ENCODE measurements at regions not wholly inside any gene's neighbourhood (a gene's known extent, or its start where the extent isn't known, plus 50 kb on each side); places are given as distances from the start of the nearest gene placed in this dataset.

- TF ChIP-seq CTCF (conservative IDR thresholded peaks at IDR 0.05) = no peak
- no peak for TF ChIP-seq EZH2 (IDR thresholded peaks at IDR 0.05; ENCODE audit: low read depth)
These were observed 687.0 kb downstream of the VGLL3 start for GRCh38 chr3:86303935-86304334.
